IMR-90 (cell line): ENCODE measurements at regions not wholly inside any gene's neighbourhood (a gene's known extent, or its start where the extent isn't known, plus 50 kb on each side); places are given as distances from the start of the nearest gene placed in this dataset.

ENCODE experiments used
- ATAC-seq: fragments of 200-7000 bp; cut with Tn5 transposase; 2 replicates; pipeline ENCODE4 v1.9.1; 2020; ENCODE audit warnings: low read depth, mild to moderate bottlenecking, moderate library complexity
- BruUV-seq: library from RNA; stranded (reverse); fragments of 400-500 nt; replicated peaks from 2 replicates; lab custom pipeline; 2021; lab: Mats Ljungman, UMichigan
- CTCF ChIA-PET: fragments of 300-600 bp; formaldehyde crosslinking; extraction: SDS; loops from one replicate; lab custom pipeline; 2021; ENCODE audit warnings: antibody characterized with exemption; lab: Yijun Ruan, JAX
- POLR2A ChIA-PET: fragments of 300-600 bp; sonication (Branson Sonifier 250); formaldehyde crosslinking; loops from one replicate; lab custom pipeline; 2022; ENCODE audit warnings: antibody characterized with exemption; ENCODE audit not compliant: unreplicated experiment; lab: Charles Lee
- DNase-seq: peaks from one replicate; pipeline ENCODE4 v3.0.0; 2013
- H2AFZ ChIP-seq: replicated peaks from 2 replicates; pipeline ENCODE3; 2013; ENCODE audit warnings: low read length, mild to moderate bottlenecking; ENCODE audit not compliant: poor library complexity
- H2AK5ac ChIP-seq: 2 replicates; pipeline ENCODE4 v1.6.1; 2013; ENCODE audit warnings: low read depth, low read length, inconsistent platforms
- H2AK9ac ChIP-seq: replicated peaks from 2 replicates; pipeline ENCODE3; 2013; ENCODE audit warnings: mild to moderate bottlenecking, low read depth, low read length, moderate library complexity; ENCODE audit not compliant: poor library complexity
- H2BK120ac ChIP-seq: 2 replicates; pipeline ENCODE4 v1.6.1; 2013; ENCODE audit warnings: low read depth, low read length, inconsistent platforms
- H2BK15ac ChIP-seq: 3 replicates; pipeline ENCODE4 v1.6.1; 2013; ENCODE audit warnings: low read depth, low read length, inconsistent platforms
- H2BK20ac ChIP-seq: 2 replicates; pipeline ENCODE4 v1.6.1; 2013; ENCODE audit warnings: low read depth, mild to moderate bottlenecking, inconsistent platforms, low read length, moderate library complexity
- H2BK5ac ChIP-seq: 2 replicates; pipeline ENCODE4 v1.6.1; 2013; ENCODE audit warnings: mild to moderate bottlenecking, low read depth, low read length, inconsistent platforms; ENCODE audit not compliant: poor library complexity, severe bottlenecking
- H3K14ac ChIP-seq: replicated peaks from 2 replicates; pipeline ENCODE4 v1.6.1; 2013; ENCODE audit warnings: low read depth, low read length, inconsistent platforms
- H3K18ac ChIP-seq: 2 replicates; pipeline ENCODE4 v1.6.1; 2013; ENCODE audit warnings: low read depth, low read length, control low read depth
- H3K23ac ChIP-seq: 2 replicates; pipeline ENCODE4 v1.6.1; 2013; ENCODE audit warnings: low read depth, low read length, inconsistent platforms
- H3K27ac ChIP-seq: 2 replicates; pipeline ENCODE4 v1.5.1; 2013; ENCODE audit warnings: mild to moderate bottlenecking, control low read depth, low read length; ENCODE audit not compliant: insufficient read depth
- H3K27me3 ChIP-seq: 2 replicates; pipeline ENCODE4 v1.6.1; 2013; ENCODE audit warnings: low read length; ENCODE audit not compliant: control insufficient read depth, insufficient read depth
- H3K36me3 ChIP-seq: 2 replicates; pipeline ENCODE4 v1.6.1; 2013; ENCODE audit warnings: low read length, mixed read lengths; ENCODE audit not compliant: control insufficient read depth, insufficient read depth
- H3K4ac ChIP-seq: 2 replicates; pipeline ENCODE4 v1.6.1; 2013; ENCODE audit warnings: low read depth, low read length, inconsistent platforms
- H3K4me1 ChIP-seq: 2 replicates; pipeline ENCODE4 v1.6.1; 2013; ENCODE audit warnings: low read length, mixed read lengths; ENCODE audit not compliant: control insufficient read depth, insufficient read depth
- H3K4me2 ChIP-seq: 2 replicates; pipeline ENCODE4 v1.6.1; 2013; ENCODE audit warnings: low read depth, mild to moderate bottlenecking, control low read depth, low read length, moderate library complexity
- H3K4me3 ChIP-seq: 2 replicates; pipeline ENCODE4 v1.5.1; 2013; ENCODE audit warnings: low read depth, mild to moderate bottlenecking, control low read depth, low read length, moderate library complexity; ENCODE audit not compliant: insufficient read depth
- H3K56ac ChIP-seq: 2 replicates; pipeline ENCODE4 v1.6.1; 2013; ENCODE audit warnings: low read length, inconsistent platforms; ENCODE audit not compliant: insufficient read depth; ENCODE audit errors: extremely low read depth
- H3K79me1 ChIP-seq, 2 experiments: 2 replicates each; pipeline ENCODE4 v1.6.1; 2013; ENCODE audit warnings: low read length in 2 of 2, inconsistent platforms in 1 of 2, low read depth in 1 of 2
- H3K9ac ChIP-seq: 2 replicates; pipeline ENCODE4 v1.6.1; 2013; ENCODE audit warnings: low read depth, low read length, control low read depth
- H3K9me1 ChIP-seq: 2 replicates; pipeline ENCODE4 v1.6.1; 2013; ENCODE audit warnings: low read length, inconsistent platforms; ENCODE audit not compliant: insufficient read depth
- H3K9me3 ChIP-seq: 2 replicates; pipeline ENCODE4 v1.6.1; 2013; ENCODE audit warnings: low read length; ENCODE audit not compliant: control insufficient read depth, insufficient read depth
- H4K20me1 ChIP-seq: 2 replicates; pipeline ENCODE4 v1.6.1; 2013; ENCODE audit warnings: low read length, inconsistent platforms; ENCODE audit not compliant: insufficient read depth
- H4K5ac ChIP-seq: 2 replicates; pipeline ENCODE4 v1.6.1; 2013; ENCODE audit warnings: mild to moderate bottlenecking, low read depth, low read length, control low read depth
- H4K8ac ChIP-seq, 2 experiments: 2 replicates each; pipeline ENCODE4 v1.6.1; 2013; ENCODE audit warnings: low read depth in 2 of 2, low read length in 2 of 2, control low read depth in 1 of 2, inconsistent platforms in 1 of 2
- H4K91ac ChIP-seq: 2 replicates; pipeline ENCODE4 v1.6.1; 2013; ENCODE audit warnings: low read depth, low read length, inconsistent platforms; ENCODE audit not compliant: insufficient read depth
- MAZ ChIP-seq: IDR thresholded peaks from 2 replicates; pipeline ENCODE4 v1.6.1; 2012; ENCODE audit warnings: low read depth, mild to moderate bottlenecking, low read length, improper control_type of control experiment, moderate library complexity, borderline replicate concordance
- RAD21 ChIP-seq: IDR thresholded peaks from 2 replicates; pipeline ENCODE4 v1.6.1; 2012; ENCODE audit warnings: low read length, improper control_type of control experiment
- SMC3 ChIP-seq: fragments of 150-350 bp; IDR thresholded peaks from 2 replicates; pipeline ENCODE4 v1.6.1; 2016; ENCODE audit warnings: low read depth, mild to moderate bottlenecking, antibody characterized with exemption, low read length, moderate library complexity
- WGBS, 2 experiments: methylation state at CpG; one replicate each; pipeline versions ENCODE4 v1.1.5 to v1.1.7; 2013; ENCODE audit warnings: missing lambda C conversion rate in 2 of 2; ENCODE audit not compliant: insufficient read length in 1 of 2; ENCODE audit errors: extremely low coverage in 2 of 2; 5-methylcytosine and 5-hydroxymethylcytosine counted together
- dilution Hi-C: fragments of 300-500 bp; cut with HindIII; formaldehyde crosslinking; loops from one replicate; pipeline ENCODE4 v1.14.3; 2018; ENCODE audit warnings: low sequenced_read_pairs; ENCODE audit not compliant: unreplicated experiment
- in situ Hi-C: fragments of 300-500 bp; cut with MboI; formaldehyde crosslinking; loops from 3 replicates; pipeline ENCODE4 v1.14.3; 2019; ENCODE audit warnings: low sequenced_read_pairs, inconsistent platforms, mixed read lengths
- intact Hi-C: fragments of 100-400 bp; cut with micrococcal nuclease; formaldehyde crosslinking; loops from 2 replicates; pipeline ENCODE4 v1.10.0; 2022
- TF ChIP-seq, protein P1 (sequence below): fragments of 150-350 bp; IDR thresholded peaks from 2 replicates; pipeline ENCODE4 v1.6.1; 2017; ENCODE audit warnings: mild to moderate bottlenecking, antibody characterized with exemption, low read length, low read depth

DNA sequence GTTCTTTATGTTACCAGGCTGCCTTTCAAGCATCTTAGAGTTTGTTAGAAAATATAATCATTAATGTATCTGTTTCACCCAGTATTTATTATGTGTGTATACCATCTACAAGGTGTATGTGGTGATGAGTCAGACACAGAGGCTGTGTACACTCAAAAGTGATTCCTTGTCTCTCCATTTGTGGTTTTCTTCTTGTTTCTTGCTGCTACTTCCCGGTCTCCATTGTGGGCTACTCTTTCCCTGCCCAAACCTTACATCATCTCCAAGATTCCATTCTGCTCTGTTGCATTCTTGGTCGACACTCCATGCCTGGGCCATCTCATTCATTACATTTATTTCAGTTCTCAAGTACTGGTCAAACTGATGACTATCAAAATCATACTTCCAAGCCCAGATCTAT is 182.2 kb upstream of the STXBP5 start:
- no peak overlapping the region for H2BK15ac ChIP-seq
- H2BK120ac ChIP-seq = no peak overlapping the region
- no peaks in the 10 kb centered on the region for H3K4me1 ChIP-seq
- 57% methylated on average over 2 of the region's 2 CpGs; no CpG with 5 or more reads in 1 of the 2 experiments for WGBS, 2 experiments
- H3K4me3 ChIP-seq = no peak overlapping the region
- H3K14ac ChIP-seq = no peak overlapping the region
- no peak overlapping the region for H2BK5ac ChIP-seq
- H2AK5ac ChIP-seq = no peak overlapping the region
- TF ChIP-seq, protein P1, sequence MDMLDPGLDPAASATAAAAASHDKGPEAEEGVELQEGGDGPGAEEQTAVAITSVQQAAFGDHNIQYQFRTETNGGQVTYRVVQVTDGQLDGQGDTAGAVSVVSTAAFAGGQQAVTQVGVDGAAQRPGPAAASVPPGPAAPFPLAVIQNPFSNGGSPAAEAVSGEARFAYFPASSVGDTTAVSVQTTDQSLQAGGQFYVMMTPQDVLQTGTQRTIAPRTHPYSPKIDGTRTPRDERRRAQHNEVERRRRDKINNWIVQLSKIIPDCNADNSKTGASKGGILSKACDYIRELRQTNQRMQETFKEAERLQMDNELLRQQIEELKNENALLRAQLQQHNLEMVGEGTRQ = no peak
- TF ChIP-seq SMC3 (no peak), RAD21 (no peak), MAZ (no peak)
- no peaks in the 10 kb centered on the region for H3K27me3 ChIP-seq
- ChIA-PET CTCF (no interaction called here), POLR2A (no interaction called here)
- H2AK9ac ChIP-seq = no peak overlapping the region
- H2AFZ ChIP-seq = no peak overlapping the region
- no peaks in the 10 kb centered on the region for H4K20me1 ChIP-seq
- intact Hi-C loops (no loop called here), dilution Hi-C loops (no loop called here), in situ Hi-C loops (no loop called here)
- H3K9me3 ChIP-seq = no peaks in the 10 kb centered on the region
- no peak overlapping the region for H4K91ac ChIP-seq
- no peaks in the 10 kb centered on the region for H3K79me1 ChIP-seq
- no peak for ATAC-seq
- no peaks in the 10 kb centered on the region; the same call in 1 of the 2 replicates for H3K9me1 ChIP-seq
- BruUV-seq = no TSS peak
- no peak overlapping the region for H3K18ac ChIP-seq
- H3K56ac ChIP-seq = no peak overlapping the region
- no peak overlapping the region for H4K8ac ChIP-seq
- no peak overlapping the region for H3K4me2 ChIP-seq
- DNase-seq = peak; percentile 48
- H2BK20ac ChIP-seq = no peak overlapping the region
- no peak overlapping the region for H3K27ac ChIP-seq
- H4K5ac ChIP-seq = no peak overlapping the region
- no peak overlapping the region for H3K9ac ChIP-seq
- no peak overlapping the region for H3K4ac ChIP-seq
- no peak overlapping the region for H3K23ac ChIP-seq
- H3K36me3 ChIP-seq = no peaks in the 10 kb centered on the region
